Superior temporal gyrus (tissue), 1 donor: ENCODE measurements at regions not wholly inside any gene's neighbourhood (a gene's known extent, or its start where the extent isn't known, plus 50 kb on each side); places are given as distances from the start of the nearest gene placed in this dataset.

ENCODE experiments used
- DNase-seq: peaks from one replicate; pipeline ENCODE4 v3.0.0-alpha.2; 2016; ENCODE audit errors: extremely low spot score

- no peak for DNase-seq
These were observed 116.0 kb upstream of the PFKP start for GRCh38 chr10:2951235-2951835.

GRCh38 chr10:2950546-2950945 is 116.8 kb upstream of the PFKP start:
- DNase-seq = no peak

GRCh38 chr10:2949948-2950354 is 117.4 kb upstream of the PFKP start:
- peak; percentile 50 for DNase-seq

- no peak for DNase-seq
These were observed 118.0 kb upstream of the PFKP start for GRCh38 chr10:2949221-2949947.

GRCh38 chr10:2948127-2948854 is 119.1 kb upstream of the PFKP start:
- DNase-seq = no peak

- no peak for DNase-seq
These were observed 122.6 kb upstream of the PFKP start for GRCh38 chr10:2944788-2945187.

- DNase-seq = no peak
These were observed 123.3 kb upstream of the PFKP start for GRCh38 chr10:2943932-2944614.

- no peak for DNase-seq
These were observed 124.4 kb upstream of the PFKP start for GRCh38 chr10:2942938-2943337.

- DNase-seq = peak; percentile 55
These were observed 128.5 kb upstream of the PFKP start for GRCh38 chr10:2938869-2939268.

GRCh38 chr10:2936816-2937215 is 130.5 kb upstream of the PFKP start:
- DNase-seq = no peak

GRCh38 chr10:2935647-2936386 is 131.5 kb upstream of the PFKP start:
- no peak for DNase-seq

GRCh38 chr10:2933924-2934323 is 133.4 kb upstream of the PFKP start:
- no peak for DNase-seq

- DNase-seq = no peak
These were observed 133.8 kb upstream of the PFKP start for GRCh38 chr10:2933519-2933918.

- DNase-seq = no peak
These were observed 134.3 kb upstream of the PFKP start for GRCh38 chr10:2933071-2933470.

- DNase-seq = no peak
These were observed 137.7 kb upstream of the PFKP start for GRCh38 chr10:2929480-2930258.

- peak; percentile 81 for DNase-seq
These were observed 139.1 kb upstream of the PFKP start for GRCh38 chr10:2927958-2928840.

- DNase-seq = no peak
These were observed 140.3 kb upstream of the PFKP start for GRCh38 chr10:2926918-2927660.

- no peak for DNase-seq
These were observed 141.7 kb upstream of the PFKP start for GRCh38 chr10:2925631-2926030.

GRCh38 chr10:2924431-2924830 is 142.9 kb upstream of the PFKP start:
- no peak for DNase-seq
